Heart right ventricle (tissue), 16 donors: ENCODE measurements at regions not wholly inside any gene's neighbourhood (a gene's known extent, or its start where the extent isn't known, plus 50 kb on each side); places are given as distances from the start of the nearest gene placed in this dataset.

Experiments used
- ATAC-seq, 8 donors: fragments of 200-7000 bp; cut with Tn5 transposase; one replicate each; pipeline ENCODE4 v1.9.1; 2020; ENCODE audit warnings: mild to moderate bottlenecking in 8 of 8, moderate library complexity in 8 of 8, moderate number of reproducible peaks in 1 of 8
- DNase-seq, 2 donors: peaks; one replicate each; pipeline ENCODE4 v3.0.0-alpha.2; 2020
- H3K27ac ChIP-seq, 10 donors: fragments of 200-600 bp; sonication (generic) in 2 of 10; one replicate each; pipeline versions ENCODE4 v1.5.0 to v1.8.0; 2020 to 2022; ENCODE audit warnings: mild to moderate bottlenecking in 3 of 10
- H3K27me3 ChIP-seq, 7 donors: fragments of 200-600 bp; one replicate each; pipeline ENCODE4 v1.8.0; 2021 to 2022; ENCODE audit warnings: mild to moderate bottlenecking in 2 of 7
- H3K36me3 ChIP-seq, 9 donors: fragments of 200-600 bp; sonication (generic) in 1 of 9; one replicate each; pipeline versions ENCODE4 v1.5.0 to v1.8.0; 2020 to 2022; ENCODE audit warnings: mild to moderate bottlenecking in 2 of 9
- H3K4me1 ChIP-seq, 9 donors: fragments of 200-600 bp; sonication (generic) in 1 of 9; one replicate each; pipeline versions ENCODE4 v1.5.0 to v1.8.0; 2020 to 2022; ENCODE audit warnings: mild to moderate bottlenecking in 4 of 9
- H3K4me3 ChIP-seq, 10 donors: fragments of 200-600 bp; sonication (generic) in 2 of 10; one replicate each; pipeline versions ENCODE4 v1.5.0 to v1.8.0; 2020 to 2022; ENCODE audit warnings: mild to moderate bottlenecking in 7 of 10, moderate library complexity in 2 of 10
- H3K9me3 ChIP-seq, 11 donors: fragments of 200-600 bp in 10 of 11; sonication (generic) in 2 of 11; one replicate each; pipeline versions ENCODE4 v1.5.0 to v1.8.0; 2013 to 2022; ENCODE audit warnings: mild to moderate bottlenecking in 2 of 11, control low read depth in 1 of 11, moderate library complexity in 1 of 11
- WGBS, 2 donors: extraction: QIAGEN DNeasy Blood & Tissue Kit; methylation state at CpG; one replicate each; pipeline ENCODE4 v1.1.7; 2013; ENCODE audit warnings: inconsistent platforms in 1 of 2; 5-methylcytosine and 5-hydroxymethylcytosine counted together
- intact Hi-C, 10 donors: fragments of 100-400 bp; cut with DNase I; formaldehyde crosslinking; loops; one replicate each; pipeline versions ENCODE4 v1.11.1 to v1.14.2; 2022
- TF ChIP-seq, protein P1 (sequence below), 9 donors: fragments of 200-600 bp; sonication (generic) in 2 of 9; IDR thresholded peaks; one replicate each; pipeline versions ENCODE4 v1.5.0 to v1.8.0; 2021 to 2022; ENCODE audit warnings: antibody characterized with exemption in 9 of 9, mild to moderate bottlenecking in 5 of 9, moderate library complexity in 1 of 9
- donor health status: Arrhythmogenic right ventricular cardiomyopathy.
- donor health status: ischemic (EF 13 %, LVEDD 7.1; RV severe dilation, severe dysfunction).
- donor health status: healthy with polysubstance abuse.
- donor health status: DM: no; HTN: yes; CAD: no.
- donor health status: DM: no; HTN: no; CAD: no.
- donor health status: ischemic (EF 25% LVEDD 6.9; RV normal size, moderate dysfunction).
- donor health status: ischemic (EF 25% LVEDD 5.7; RV mildly dilated, moderate dysfunction).
- donor health status: healthy.
- donor health status: DM: yes; HTN: yes; CAD: no.
- donor health status: Ischemic cardiomyopathy.
- donor health status: ischemic (EF 35%, LVEDD 5.7; RV mildly dilated, moderate dysfunction).
- donor health status: nonischemic (EF 11% LVEDD 7.7; RV severe dilation, severe dysfunction).
- donor health status: DM: yes; HTN: yes; CAD: no.
- donor health status: PGD.
- donor health status: ischemic (EF 29% LVEDD 5.4; RV normal size, mild dysfunction).
- donor health status: nonischemic (EF 23%, LVEDD 6.1; RV moderate dilation, normal function).

DNA sequence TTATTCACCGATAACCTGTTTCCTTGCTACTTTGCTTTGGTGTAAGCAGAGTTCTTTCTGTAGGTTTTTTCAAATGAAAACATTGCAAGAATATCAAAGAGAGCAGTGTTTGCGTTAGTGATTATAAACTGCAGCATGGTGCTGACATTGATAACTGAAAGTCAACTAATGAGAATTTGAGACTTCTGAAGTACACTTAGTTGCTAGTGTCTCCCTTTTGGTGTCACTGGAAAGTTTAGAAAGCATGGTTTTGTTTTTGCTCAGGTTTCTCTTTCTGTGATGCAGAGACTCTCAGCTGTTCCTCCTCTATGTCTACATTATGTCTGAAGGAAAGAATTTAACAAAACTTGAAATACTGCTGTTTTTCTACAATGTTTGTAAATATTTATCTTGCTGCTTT lies 80.2 kb upstream of the ZNF169 start:
- Histone ChIP-seq H3K4me3 (no peak overlapping the region), H3K27me3 (no peaks in the 10 kb centered on the region), H3K36me3 (peaks cover 0 to 83% (median 14%) of the 10 kb centered on the region in 9 donors), H3K4me1 (peaks cover 5 to 97% (median 78%) of the 10 kb centered on the region in 9 donors), H3K9me3 (no peaks in the 10 kb centered on the region), H3K27ac (no peak overlapping the region)
- no peak for ATAC-seq
- 81 to 82% methylated on average over 2 of the region's 2 CpGs for WGBS, 2 donors
- no peak for DNase-seq
- intact Hi-C loops: loop anchor here in 2 of 10 donors (5.0 kb wide), 1 partner anchor 33 kb away; no protein-coding TSS in a partner anchor
- TF ChIP-seq, protein P1, sequence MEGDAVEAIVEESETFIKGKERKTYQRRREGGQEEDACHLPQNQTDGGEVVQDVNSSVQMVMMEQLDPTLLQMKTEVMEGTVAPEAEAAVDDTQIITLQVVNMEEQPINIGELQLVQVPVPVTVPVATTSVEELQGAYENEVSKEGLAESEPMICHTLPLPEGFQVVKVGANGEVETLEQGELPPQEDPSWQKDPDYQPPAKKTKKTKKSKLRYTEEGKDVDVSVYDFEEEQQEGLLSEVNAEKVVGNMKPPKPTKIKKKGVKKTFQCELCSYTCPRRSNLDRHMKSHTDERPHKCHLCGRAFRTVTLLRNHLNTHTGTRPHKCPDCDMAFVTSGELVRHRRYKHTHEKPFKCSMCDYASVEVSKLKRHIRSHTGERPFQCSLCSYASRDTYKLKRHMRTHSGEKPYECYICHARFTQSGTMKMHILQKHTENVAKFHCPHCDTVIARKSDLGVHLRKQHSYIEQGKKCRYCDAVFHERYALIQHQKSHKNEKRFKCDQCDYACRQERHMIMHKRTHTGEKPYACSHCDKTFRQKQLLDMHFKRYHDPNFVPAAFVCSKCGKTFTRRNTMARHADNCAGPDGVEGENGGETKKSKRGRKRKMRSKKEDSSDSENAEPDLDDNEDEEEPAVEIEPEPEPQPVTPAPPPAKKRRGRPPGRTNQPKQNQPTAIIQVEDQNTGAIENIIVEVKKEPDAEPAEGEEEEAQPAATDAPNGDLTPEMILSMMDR (IDR thresholded peaks at IDR 0.05): no peak

DNA sequence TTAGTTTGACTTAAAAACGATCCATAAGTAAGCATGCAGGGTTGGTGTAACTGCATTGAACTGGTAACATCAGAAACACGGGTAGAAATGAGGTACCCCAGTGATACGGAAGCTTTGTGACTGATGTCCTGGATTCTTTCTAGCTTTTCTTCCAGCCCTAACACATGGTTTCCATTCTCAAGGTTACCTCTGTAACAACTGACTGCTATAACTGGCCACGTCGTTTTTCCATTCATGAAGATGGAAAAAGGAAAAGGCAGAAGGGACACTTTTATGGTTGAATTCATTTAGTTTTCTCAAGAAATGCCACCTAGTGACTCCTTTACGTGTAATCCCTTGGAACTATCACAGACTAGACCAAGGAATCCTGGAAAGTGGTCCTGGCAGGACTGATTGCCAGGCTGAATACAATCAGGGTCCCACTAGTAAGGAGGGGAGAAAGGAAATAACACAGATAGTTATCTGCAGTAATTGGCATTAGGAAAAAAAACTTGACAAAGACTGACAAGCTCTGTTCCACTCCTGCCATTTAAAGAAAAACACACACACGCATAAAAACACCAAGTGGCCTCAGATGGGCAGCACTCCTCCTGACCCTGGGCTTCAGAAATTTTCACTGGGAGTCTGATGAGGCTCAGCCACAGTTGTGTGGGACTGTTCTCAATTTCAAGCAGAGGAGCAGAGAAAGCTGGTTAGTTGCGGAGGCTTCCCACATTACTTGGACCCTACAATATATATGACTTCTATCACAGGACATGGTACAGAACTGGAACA lies 77.5 kb upstream of the ZNF169 start:
- intact Hi-C loops: loop anchor here in 1 of 10 donors (10.0 kb wide), 1 partner anchor 117 kb away; no protein-coding TSS in a partner anchor

DNA sequence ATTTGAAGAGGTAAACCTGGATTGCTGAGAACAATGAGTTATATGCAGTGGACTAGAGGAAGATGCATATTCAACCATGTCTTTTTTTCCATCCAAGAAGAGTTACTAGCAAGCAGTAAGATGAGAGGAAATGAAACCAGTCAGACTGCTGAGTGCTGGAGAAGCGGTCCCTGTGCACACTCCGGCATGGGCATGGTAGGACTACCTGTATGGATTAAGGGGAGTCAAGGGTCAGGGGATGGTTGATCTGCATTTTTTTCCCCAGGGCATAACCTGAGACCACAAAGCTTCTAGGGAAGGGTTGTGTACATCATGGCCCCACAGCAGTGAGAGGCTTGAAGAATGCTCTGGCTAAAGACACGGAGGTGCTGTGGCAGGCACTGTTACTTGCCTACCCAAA lies 76.6 kb upstream of the ZNF169 start:
- Histone ChIP-seq H3K36me3 (peaks cover 0 to 72% (median 7%) of the 10 kb centered on the region in 9 donors), H3K27ac (peak overlapping the region in 2 of 10 donors; percentile 0 to 32), H3K4me1 (peaks cover 0 to 61% (median 42%) of the 10 kb centered on the region in 9 donors), H3K4me3 (no peak overlapping the region), H3K9me3 (peaks cover 0 to 6% (median 0%) of the 10 kb centered on the region in 11 donors), H3K27me3 (no peaks in the 10 kb centered on the region)
- ATAC-seq (peak in 4 of 8 donors; percentile 14 to 59 (median 16)), DNase-seq (no peak)
- TF ChIP-seq, protein P1 (IDR thresholded peaks at IDR 0.05): no peak
- intact Hi-C loops: loop anchor here in 1 of 10 donors (10.0 kb wide), 1 partner anchor 118 kb away; no protein-coding TSS in a partner anchor
- WGBS, 2 donors: 86 to 90% methylated on average over 3 of the region's 3 CpGs

More for the DNA sequence above, 77.5 kb upstream of the ZNF169 start:
- DNase-seq (no peak), ATAC-seq (peak in 5 of 8 donors; percentile 18 to 46 (median 24))
- Histone ChIP-seq H3K4me1 (peaks cover 0 to 70% (median 51%) of the 10 kb centered on the region in 9 donors), H3K27ac (peak overlapping the region in 4 of 10 donors; percentile 11 to 54 (median 25)), H3K9me3 (no peaks in the 10 kb centered on the region), H3K27me3 (no peaks in the 10 kb centered on the region), H3K4me3 (no peak overlapping the region), H3K36me3 (peaks cover 0 to 77% (median 14%) of the 10 kb centered on the region in 9 donors)
- TF ChIP-seq, protein P1 (IDR thresholded peaks at IDR 0.05): no peak
- 50 to 51% methylated on average over 8 of the region's 8 CpGs for WGBS, 2 donors

DNA sequence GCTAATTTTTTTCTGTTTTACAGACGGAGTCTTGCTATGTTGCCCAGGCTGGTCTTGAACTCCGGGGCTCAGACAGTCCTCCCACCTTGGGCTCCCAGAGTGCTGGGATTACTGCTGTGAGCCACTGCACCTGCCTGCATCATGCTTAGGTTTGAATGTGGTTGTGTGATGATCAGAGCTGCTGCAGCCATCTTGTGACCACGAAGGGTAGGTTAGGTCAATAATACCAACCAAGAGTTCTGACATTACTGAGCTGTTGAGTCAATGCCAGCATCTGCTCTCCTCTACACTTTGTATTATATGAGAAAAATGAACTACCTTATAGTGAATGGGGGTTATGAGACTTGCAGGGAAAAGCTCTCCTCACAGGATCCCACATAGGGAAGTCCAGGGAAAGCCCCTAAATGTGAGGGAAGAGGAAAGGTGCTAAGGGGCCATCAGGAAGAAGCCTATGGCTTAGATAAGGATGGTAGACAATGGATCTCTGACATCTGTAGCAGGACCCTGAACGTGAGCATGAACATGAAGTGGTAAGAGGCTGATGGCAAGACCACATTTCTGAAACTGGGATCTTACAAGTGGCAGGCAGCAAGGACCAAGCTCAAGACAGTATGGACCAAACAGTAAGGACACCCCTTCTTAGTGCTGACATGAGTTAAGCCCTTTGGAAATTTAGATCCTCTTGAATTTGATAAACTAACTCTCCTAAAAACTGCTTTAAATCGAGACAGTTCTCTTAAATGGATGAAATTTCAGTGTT lies 75.7 kb upstream of the ZNF169 start:
- H3K9me3 ChIP-seq: peaks cover 0 to 15% (median 0%) of the 10 kb centered on the region in 11 donors
- no peaks in the 10 kb centered on the region for H3K27me3 ChIP-seq
- no peak overlapping the region for H3K4me3 ChIP-seq
- 78 to 88% methylated on average over 5 of the region's 5 CpGs for WGBS, 2 donors
- DNase-seq (no peak), ATAC-seq (peak in 1 of 8 donors; percentile 14)
- H3K36me3 ChIP-seq: peaks cover 0 to 65% (median 7%) of the 10 kb centered on the region in 9 donors
- no peak overlapping the region for H3K27ac ChIP-seq
- TF ChIP-seq, protein P1 (IDR thresholded peaks at IDR 0.05): no peak
- peaks cover 0 to 52% (median 34%) of the 10 kb centered on the region in 9 donors for H3K4me1 ChIP-seq
- intact Hi-C loops: loop anchor here in 1 of 10 donors (10.0 kb wide), 1 partner anchor 119 kb away; no protein-coding TSS in a partner anchor
